Trophoblast cell (in vitro differentiated cells and primary cell): ENCODE measurements at regions not wholly inside any gene's neighbourhood (a gene's known extent, or its start where the extent isn't known, plus 50 kb on each side); places are given as distances from the start of the nearest gene placed in this dataset.
"Not testable (repeated sequence)": the region's sequence is repeated elsewhere in the genome, so short reads cannot be mapped to it uniquely, and the experiment has no call there.

ENCODE experiments used
- DNase-seq, 2 donors: peaks; one replicate each; pipeline ENCODE4 v3.0.0-alpha.2; 2016
- H2AFZ ChIP-seq: 2 replicates; pipeline ENCODE4 v1.6.1; 2013; ENCODE audit warnings: low read length, moderate library complexity, mild to moderate bottlenecking; ENCODE audit not compliant: insufficient read depth, poor library complexity
- H2AK5ac ChIP-seq: 2 replicates; pipeline ENCODE4 v1.6.1; 2013; ENCODE audit warnings: mild to moderate bottlenecking, low read length
- H2BK120ac ChIP-seq: 2 replicates; pipeline ENCODE4 v1.6.1; 2013; ENCODE audit warnings: low read length, mild to moderate bottlenecking, moderate library complexity; ENCODE audit not compliant: insufficient read depth, poor library complexity
- H2BK12ac ChIP-seq: 2 replicates; pipeline ENCODE4 v1.6.1; 2013; ENCODE audit warnings: mild to moderate bottlenecking, low read length, moderate library complexity
- H2BK5ac ChIP-seq: 2 replicates; pipeline ENCODE4 v1.6.1; 2013; ENCODE audit warnings: low read length, low read depth, moderate library complexity, mild to moderate bottlenecking; ENCODE audit not compliant: poor library complexity
- H3K14ac ChIP-seq: 2 replicates; pipeline ENCODE4 v1.6.1; 2013; ENCODE audit warnings: mild to moderate bottlenecking, low read length
- H3K18ac ChIP-seq: 2 replicates; pipeline ENCODE4 v1.6.1; 2013; ENCODE audit warnings: mild to moderate bottlenecking, low read length
- H3K23ac ChIP-seq: 2 replicates; pipeline ENCODE4 v1.6.1; 2013; ENCODE audit warnings: low read length
- H3K27ac ChIP-seq: 2 replicates; pipeline ENCODE4 v1.5.1; 2013; ENCODE audit warnings: low read depth, mild to moderate bottlenecking, inconsistent platforms, low read length, moderate library complexity
- H3K27me3 ChIP-seq: 2 replicates; pipeline ENCODE4 v1.6.1; 2013; ENCODE audit warnings: inconsistent platforms, mild to moderate bottlenecking, low read length, moderate library complexity; ENCODE audit not compliant: insufficient read depth
- H3K36me3 ChIP-seq, 2 experiments: 1 replicate in 1 of 2; 2 replicates in 1 of 2; pipeline ENCODE4 v1.6.1; 2013; ENCODE audit warnings: low read length in 2 of 2, mild to moderate bottlenecking in 2 of 2, moderate library complexity in 1 of 2; ENCODE audit not compliant: insufficient read depth in 2 of 2, control insufficient read depth in 1 of 2
- H3K4ac ChIP-seq: 2 replicates; pipeline ENCODE4 v1.6.1; 2013; ENCODE audit warnings: low read depth, mild to moderate bottlenecking, low read length, moderate library complexity
- H3K4me1 ChIP-seq, 2 experiments: 1 replicate in 1 of 2; 2 replicates in 1 of 2; pipeline ENCODE4 v1.6.1; 2013; ENCODE audit warnings: low read length in 2 of 2, mild to moderate bottlenecking in 2 of 2, moderate library complexity in 1 of 2; ENCODE audit not compliant: insufficient read depth in 2 of 2, control insufficient read depth in 1 of 2
- H3K4me2 ChIP-seq: 2 replicates; pipeline ENCODE4 v1.6.1; 2013; ENCODE audit warnings: inconsistent platforms, mild to moderate bottlenecking, low read length, moderate library complexity
- H3K4me3 ChIP-seq: 2 replicates; pipeline ENCODE4 v1.5.1; 2013; ENCODE audit warnings: mild to moderate bottlenecking, low read depth, low read length, inconsistent platforms
- H3K79me1 ChIP-seq: one replicate; pipeline ENCODE4 v1.6.1; 2013; ENCODE audit warnings: low read length
- H3K79me2 ChIP-seq: 2 replicates; pipeline ENCODE4 v1.6.1; 2013; ENCODE audit warnings: low read length, mild to moderate bottlenecking; ENCODE audit not compliant: control insufficient read depth, insufficient read depth, poor library complexity
- H3K9ac ChIP-seq: 2 replicates; pipeline ENCODE4 v1.6.1; 2013; ENCODE audit warnings: mild to moderate bottlenecking, low read length
- H3K9me3 ChIP-seq: 2 replicates; pipeline ENCODE4 v1.6.1; 2013; ENCODE audit warnings: low read depth, mild to moderate bottlenecking, control low read depth, inconsistent platforms, low read length; ENCODE audit not compliant: insufficient read depth
- H4K12ac ChIP-seq: 2 replicates; pipeline ENCODE4 v1.6.1; 2013; ENCODE audit warnings: low read depth, mild to moderate bottlenecking, low read length, moderate library complexity
- H4K8ac ChIP-seq: 2 replicates; pipeline ENCODE4 v1.6.1; 2013; ENCODE audit warnings: low read depth, mild to moderate bottlenecking, low read length, moderate library complexity
- H4K91ac ChIP-seq: one replicate; pipeline ENCODE4 v1.6.1; 2013; ENCODE audit warnings: low read depth, mild to moderate bottlenecking, low read length, moderate library complexity
- WGBS: extraction: QIAGEN DNeasy Blood & Tissue Kit; methylation state at CpG from one replicate; pipeline ENCODE4 v1.1.7; 2013; ENCODE audit warnings: missing lambda C conversion rate; ENCODE audit not compliant: insufficient read length, insufficient coverage; ENCODE audit errors: extremely low coverage; 5-methylcytosine and 5-hydroxymethylcytosine counted together

DNA sequence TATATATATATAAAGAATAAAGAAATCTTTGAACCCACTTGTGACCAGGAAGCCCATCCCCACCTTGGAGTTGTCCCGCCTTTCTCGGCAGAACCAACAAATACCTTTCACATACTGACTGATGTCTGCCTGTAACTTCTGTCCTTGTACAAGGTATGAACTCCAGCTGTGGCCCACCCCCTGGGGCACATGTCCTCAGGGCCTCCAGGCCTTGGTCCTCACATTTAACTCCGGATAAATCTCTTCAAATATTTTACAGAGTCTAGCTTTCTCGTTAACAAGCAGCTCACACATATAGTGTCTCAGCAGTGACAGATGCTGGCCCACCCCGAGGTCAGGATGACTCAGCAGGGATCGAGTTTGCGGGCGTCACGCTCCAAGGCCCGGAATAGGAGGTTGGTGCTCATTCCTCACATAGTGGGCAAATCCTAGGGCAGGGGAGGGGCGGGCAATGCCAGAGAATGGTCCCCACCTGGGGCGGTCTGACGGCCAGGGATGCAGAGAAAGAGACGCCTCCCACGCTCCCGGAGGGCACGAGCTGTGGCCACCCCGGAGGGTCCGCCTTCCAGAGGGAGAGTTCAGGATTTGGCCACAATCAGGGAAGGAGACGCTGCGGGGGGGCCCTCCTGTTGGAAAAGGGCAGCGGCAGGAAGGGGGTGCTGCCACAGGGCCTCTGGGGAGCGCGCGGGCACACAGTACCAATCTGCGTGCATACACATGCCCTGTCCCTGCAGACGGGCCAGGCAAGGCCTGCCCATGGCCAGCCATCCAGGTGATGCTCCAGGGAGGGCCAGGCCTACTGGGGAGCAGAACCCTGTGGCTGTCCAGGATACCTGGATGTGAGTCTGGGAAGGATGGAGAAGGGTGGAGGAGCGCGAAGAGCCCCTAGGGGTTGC lies 87.8 kb upstream of the METTL9 start:
- H3K4me3 ChIP-seq, H3K23ac ChIP-seq, H3K9ac ChIP-seq, H2BK5ac ChIP-seq, H3K4me2 ChIP-seq, H3K9me3 ChIP-seq, H4K91ac ChIP-seq, H3K27me3 ChIP-seq, H2BK12ac ChIP-seq, H3K27ac ChIP-seq, H3K79me1 ChIP-seq: not testable (repeated sequence)
- peak overlapping the region; percentile 54 for H4K12ac ChIP-seq
- peak overlapping the region; percentile 71 for H2BK120ac ChIP-seq
- peak overlapping the region; percentile 11 for H4K8ac ChIP-seq
- peaks cover 36% of the 10 kb centered on the region for H3K79me2 ChIP-seq
- H3K36me3 ChIP-seq: peaks cover 9 to 20% of the 10 kb centered on the region in 2 experiments
- H3K4ac ChIP-seq: peak overlapping the region; percentile 86
- DNase-seq: peak; percentile 81 to 91
- peak overlapping the region; percentile 28 for H2AK5ac ChIP-seq
- peak overlapping the region; percentile 13 for H2AFZ ChIP-seq
- peak overlapping the region; percentile 58 for H3K18ac ChIP-seq
- H3K14ac ChIP-seq: peak overlapping the region; percentile 57
- no CpG with 5 or more reads among the region's 29 CpGs for WGBS
- peaks cover 30 to 51% of the 10 kb centered on the region in 2 experiments for H3K4me1 ChIP-seq

DNA sequence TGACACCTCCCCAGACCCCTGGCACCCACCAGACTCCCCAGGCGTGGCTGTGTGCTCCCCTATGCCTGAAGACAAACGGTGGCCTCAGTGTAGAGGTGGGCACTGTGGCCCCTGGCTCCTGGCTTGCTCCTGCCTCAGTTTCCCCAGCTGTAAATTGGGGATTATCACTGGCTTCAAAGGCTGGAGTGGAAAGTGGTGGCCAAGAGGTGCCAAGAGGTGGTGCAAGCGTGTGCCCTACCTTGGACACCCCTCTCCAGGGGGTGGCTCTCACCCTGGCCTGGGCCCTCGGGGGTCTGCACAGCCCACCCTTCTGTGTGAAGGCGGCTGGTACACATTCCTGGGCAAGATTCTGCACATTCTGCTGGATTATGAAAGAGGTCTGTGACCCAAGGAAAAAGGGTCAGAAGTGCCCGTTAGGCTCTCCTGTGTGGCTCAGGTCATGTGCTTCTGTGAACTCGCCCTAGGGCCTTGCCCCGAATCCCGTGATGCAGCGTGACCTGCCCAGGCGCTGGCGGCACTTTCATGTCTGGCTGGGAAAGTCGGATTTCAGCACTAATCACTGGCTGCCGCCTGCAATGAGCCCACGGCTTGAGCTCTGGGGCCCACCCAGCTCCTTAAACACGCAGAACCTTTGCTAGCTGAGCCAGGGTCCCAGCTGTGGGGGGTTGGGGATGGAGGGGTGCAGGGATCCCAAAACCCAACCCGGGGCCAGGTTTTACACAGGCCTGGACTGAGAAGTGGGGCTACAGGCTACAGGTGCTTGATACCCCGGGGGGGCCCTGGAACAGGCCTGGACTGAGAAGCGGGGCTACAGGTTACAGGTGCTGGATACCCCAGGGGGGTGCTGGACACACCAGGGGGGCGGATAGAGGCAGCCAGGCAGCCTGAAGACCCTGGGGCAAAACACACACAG lies 86.8 kb upstream of the METTL9 start:
- not testable (repeated sequence) for H3K23ac ChIP-seq, H3K27ac ChIP-seq, H2BK120ac ChIP-seq, H3K4me3 ChIP-seq, H2AFZ ChIP-seq, H3K27me3 ChIP-seq, H3K18ac ChIP-seq, H4K12ac ChIP-seq, H3K14ac ChIP-seq, H2BK5ac ChIP-seq, H2BK12ac ChIP-seq, H4K8ac ChIP-seq, H2AK5ac ChIP-seq, H3K9ac ChIP-seq, H3K9me3 ChIP-seq, H3K79me1 ChIP-seq, H3K4me2 ChIP-seq
- H3K4ac ChIP-seq: peak overlapping the region; percentile 86
- H3K79me2 ChIP-seq: peaks cover 38% of the 10 kb centered on the region
- peak overlapping the region; percentile 34 for H4K91ac ChIP-seq
- peaks cover 30 to 50% of the 10 kb centered on the region in 2 experiments for H3K4me1 ChIP-seq
- DNase-seq: peak; percentile 96
- WGBS: no CpG with 5 or more reads among the region's 20 CpGs
- H3K36me3 ChIP-seq: peaks cover 5 to 16% of the 10 kb centered on the region in 2 experiments

DNA sequence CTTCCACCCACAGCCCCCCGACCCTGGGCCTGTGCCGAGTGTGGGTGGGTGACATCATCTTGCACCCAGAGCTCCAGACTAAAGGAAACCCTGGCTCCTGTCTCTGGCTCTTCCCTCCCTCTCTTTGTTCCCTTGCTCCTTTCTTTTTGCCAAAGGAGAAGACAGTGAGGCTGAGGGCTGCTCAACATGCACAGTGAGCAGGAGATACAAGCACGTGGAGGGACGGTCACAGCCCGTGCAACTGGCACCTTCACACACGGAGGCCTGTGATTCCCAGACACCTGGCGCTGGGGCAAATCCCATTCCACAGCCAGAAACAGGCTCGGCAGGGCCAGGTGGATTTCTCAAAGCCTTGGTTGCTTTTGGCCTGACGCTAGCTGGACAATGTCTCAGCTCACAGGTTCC lies 86.0 kb upstream of the METTL9 start:
- Histone ChIP-seq H3K36me3 (peaks cover 5 to 16% of the 10 kb centered on the region in 2 experiments), H2BK12ac (peak overlapping the region; percentile 23), H2BK120ac (peak overlapping the region; percentile 74), H3K4me1 (peaks cover 34 to 47% of the 10 kb centered on the region in 2 experiments), H2BK5ac (peak overlapping the region; percentile 31), H3K4me2 (peak overlapping the region; percentile 2), H3K4ac (peak overlapping the region; percentile 99), H4K91ac (peak overlapping the region; percentile 79), H3K79me2 (peaks cover 37% of the 10 kb centered on the region), H4K8ac (peak overlapping the region; percentile 3), H3K79me1 (peaks cover 11% of the 10 kb centered on the region), H2AK5ac (peak overlapping the region; percentile 13), H3K14ac (peak overlapping the region; percentile 75), H2AFZ (peak overlapping the region; percentile 66)
- not testable (repeated sequence) for H4K12ac ChIP-seq, H3K23ac ChIP-seq, H3K18ac ChIP-seq, H3K27me3 ChIP-seq, H3K27ac ChIP-seq, H3K9me3 ChIP-seq, H3K4me3 ChIP-seq, H3K9ac ChIP-seq
- no CpG with 5 or more reads among the region's 9 CpGs for WGBS
- DNase-seq: peak; percentile 79 to 80

DNA sequence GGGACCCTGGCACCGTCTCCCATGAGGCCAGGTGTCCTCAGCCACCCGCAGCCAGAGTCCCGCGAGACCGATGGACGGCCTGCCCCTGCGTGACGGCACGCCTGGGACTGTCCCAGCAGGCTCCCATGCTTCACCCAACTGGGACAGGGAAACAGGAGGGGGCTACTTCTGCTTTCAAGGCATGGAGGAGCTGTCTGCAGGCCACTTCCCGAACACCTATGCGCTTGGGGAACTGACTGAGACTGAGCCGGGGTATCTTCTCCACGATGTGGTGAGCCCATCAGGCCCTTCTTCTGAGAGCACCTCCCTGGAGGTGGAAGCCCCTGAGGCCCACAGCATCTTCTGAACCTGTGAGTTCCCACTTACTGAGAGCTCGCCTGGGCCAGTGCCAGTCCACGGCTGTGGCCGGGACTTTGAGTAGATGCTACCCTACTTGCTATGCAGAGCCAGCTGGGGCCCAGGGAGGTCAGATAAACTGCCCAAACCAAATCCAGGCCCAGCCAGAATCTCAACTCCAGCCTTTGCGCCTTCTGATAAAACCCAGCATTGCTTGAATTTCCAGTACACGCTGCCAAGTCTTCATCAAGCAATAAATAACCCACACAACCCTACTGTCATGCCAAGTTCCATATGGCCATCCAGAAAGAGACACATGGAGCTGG lies 85.4 kb upstream of the METTL9 start:
- H3K9me3 ChIP-seq, H4K8ac ChIP-seq, H2AFZ ChIP-seq, H3K9ac ChIP-seq, H2BK120ac ChIP-seq, H3K23ac ChIP-seq, H3K4me3 ChIP-seq, H3K27me3 ChIP-seq, H2AK5ac ChIP-seq, DNase-seq, H3K27ac ChIP-seq, H4K91ac ChIP-seq, H4K12ac ChIP-seq, H3K4me2 ChIP-seq: not testable (repeated sequence)
- Histone ChIP-seq H3K4me1 (peaks cover 34 to 45% of the 10 kb centered on the region in 2 experiments), H3K36me3 (peaks cover 5 to 15% of the 10 kb centered on the region in 2 experiments), H2BK12ac (peak overlapping the region; percentile 30), H3K79me1 (peaks cover 13% of the 10 kb centered on the region), H2BK5ac (peak overlapping the region; percentile 32), H3K79me2 (peaks cover 32% of the 10 kb centered on the region), H3K14ac (peak overlapping the region; percentile 19), H3K4ac (peak overlapping the region; percentile 99), H3K18ac (peak overlapping the region; percentile 18)
- no CpG with 5 or more reads among the region's 18 CpGs for WGBS
